ENCODE measurements at regions not wholly inside any gene's neighbourhood (a gene's known extent, or its start where the extent isn't known, plus 50 kb on each side); places are given as distances from the start of the nearest gene placed in this dataset.

DNA sequence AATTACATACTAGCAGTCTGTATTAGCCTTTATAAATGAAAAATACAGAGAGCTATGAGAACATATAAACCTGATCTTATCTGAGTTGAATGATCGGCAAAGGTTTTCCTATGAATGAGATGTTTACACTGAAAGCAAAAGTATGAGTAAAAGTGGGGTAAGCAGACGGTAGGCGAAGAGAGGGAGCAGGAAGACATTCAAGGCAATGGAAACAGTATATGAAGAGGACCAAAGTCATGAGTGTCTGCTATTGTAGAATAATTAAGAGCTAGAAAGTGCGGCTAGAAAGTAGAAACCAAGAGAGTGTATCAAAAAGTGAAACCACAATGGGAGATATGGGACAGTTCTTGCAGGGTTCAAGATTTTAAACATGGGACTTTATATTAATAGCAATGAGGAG lies 67.0 kb upstream of the TMLHE start:
- no peak for DNase-seq

DNA sequence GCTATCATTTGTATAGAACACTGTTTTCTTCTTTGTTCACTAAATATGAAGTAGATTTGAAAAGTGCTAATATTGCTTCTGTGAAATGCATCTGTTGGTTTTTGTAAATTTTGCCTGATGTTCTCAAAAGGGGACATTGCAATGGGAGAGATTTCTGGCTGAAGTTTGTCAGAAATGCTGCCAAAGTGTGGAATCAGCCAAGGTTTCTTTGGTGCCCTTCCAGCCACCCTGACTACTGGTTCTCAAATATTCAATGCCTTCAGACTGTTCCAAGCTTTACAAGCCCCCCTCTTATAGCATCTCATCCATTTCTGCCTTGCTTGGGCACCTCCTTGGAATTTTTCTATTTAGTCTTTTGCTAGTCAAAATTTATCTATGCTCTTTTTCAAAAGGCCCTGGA lies 60.6 kb upstream of the TMLHE start:
- DNase-seq: no peak

- no peak for DNase-seq
Observed at GRCh38 chrX:155666741-155667140, 54.0 kb upstream of the TMLHE start.
